Activated CD8-positive, alpha-beta memory T cell treated with anti-CD3 and anti-CD28 coated beads for 36 hours (primary cell): ENCODE measurements at regions not wholly inside any gene's neighbourhood (a gene's known extent, or its start where the extent isn't known, plus 50 kb on each side); places are given as distances from the start of the nearest gene placed in this dataset.

ENCODE experiments used
- CTCF ChIA-PET: fragments of 350-600 bp; sonication (Branson Sonifier 250); formaldehyde crosslinking; loops from one replicate; lab custom pipeline; 2021; ENCODE audit warnings: antibody characterized with exemption; lab: Charles Lee
- POLR2A ChIA-PET: fragments of 350-600 bp; sonication (Branson Sonifier 250); formaldehyde crosslinking; loops from one replicate; lab custom pipeline; 2021; ENCODE audit warnings: antibody characterized with exemption; lab: Charles Lee

DNA sequence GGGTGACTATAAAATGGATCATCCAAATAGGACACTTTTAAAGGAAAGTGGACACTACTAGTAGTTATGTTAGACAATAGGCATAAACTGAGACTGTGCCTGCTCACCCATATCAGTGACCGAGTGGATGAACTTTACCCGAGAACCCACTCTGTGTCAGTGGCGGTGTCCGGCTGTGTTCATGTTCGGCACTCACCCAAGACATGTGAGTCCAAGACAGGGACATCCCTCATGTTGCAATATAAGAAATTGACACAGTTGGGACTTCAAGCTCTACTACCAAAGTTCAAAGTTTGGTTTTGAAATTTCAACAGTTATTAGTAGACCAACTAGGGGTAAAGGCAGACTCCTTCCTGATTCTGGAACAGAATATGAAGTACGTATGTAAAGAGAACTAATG, 326.3 kb upstream of the TNP1 start:
- ChIA-PET CTCF (no interaction called here), POLR2A (no interaction called here)

DNA sequence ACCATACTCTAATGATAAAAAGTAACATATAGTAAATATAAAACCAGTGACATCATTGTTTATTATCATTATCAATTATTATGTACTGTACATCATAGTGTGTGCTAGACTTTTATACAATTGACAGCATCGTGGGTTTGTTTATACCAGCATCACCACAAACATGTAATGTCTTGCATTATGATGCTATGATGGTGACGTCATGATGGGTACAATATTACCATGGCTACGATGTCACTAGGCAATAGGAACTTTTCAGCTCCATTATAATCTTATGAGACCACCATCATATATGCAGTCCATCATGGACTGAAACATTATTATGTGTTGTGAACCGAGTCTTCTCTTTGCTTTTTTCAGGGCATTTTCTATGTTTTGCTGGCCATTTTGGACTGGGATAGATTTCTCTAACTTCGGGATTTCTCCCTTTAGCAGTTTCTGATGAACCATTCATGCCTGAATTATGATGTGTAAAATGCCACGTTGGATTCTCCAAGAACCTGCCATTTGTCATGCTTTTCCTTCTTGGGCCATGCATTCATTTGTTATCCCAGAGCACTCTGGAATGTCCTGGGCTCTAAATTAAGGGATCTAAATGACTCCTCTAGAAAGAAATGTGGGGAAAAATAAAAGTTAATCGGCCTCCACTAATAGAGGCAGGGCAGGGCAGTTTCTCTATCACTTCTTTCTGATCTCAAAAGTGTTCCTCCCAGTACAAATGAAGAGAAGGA, 325.6 kb upstream of the TNP1 start:
- POLR2A ChIA-PET: no interaction called here
- CTCF ChIA-PET: no interaction called here

DNA sequence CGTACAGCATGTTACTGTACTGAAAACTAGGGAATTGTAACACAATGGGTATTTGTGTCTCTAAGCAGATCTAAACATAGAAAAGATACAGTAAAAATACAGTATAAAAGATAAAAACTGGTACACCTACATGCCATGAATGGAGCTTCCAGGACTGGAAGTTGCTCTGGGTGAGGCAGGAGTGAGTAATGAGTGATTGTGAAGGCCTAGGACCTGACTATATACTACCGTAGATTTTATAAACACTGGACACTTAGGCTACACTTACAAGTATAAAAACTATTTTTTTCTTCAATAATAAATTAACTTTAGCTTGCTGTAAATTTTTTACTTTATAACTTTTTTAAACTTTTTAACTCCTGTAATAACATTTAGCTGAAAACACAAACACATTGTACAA, 324.4 kb upstream of the TNP1 start:
- POLR2A ChIA-PET: no interaction called here
- CTCF ChIA-PET: interaction anchor here (0.7 kb wide), 1 partner anchor 139 kb away, joined by 3 read pairs; no protein-coding TSS in a partner anchor

DNA sequence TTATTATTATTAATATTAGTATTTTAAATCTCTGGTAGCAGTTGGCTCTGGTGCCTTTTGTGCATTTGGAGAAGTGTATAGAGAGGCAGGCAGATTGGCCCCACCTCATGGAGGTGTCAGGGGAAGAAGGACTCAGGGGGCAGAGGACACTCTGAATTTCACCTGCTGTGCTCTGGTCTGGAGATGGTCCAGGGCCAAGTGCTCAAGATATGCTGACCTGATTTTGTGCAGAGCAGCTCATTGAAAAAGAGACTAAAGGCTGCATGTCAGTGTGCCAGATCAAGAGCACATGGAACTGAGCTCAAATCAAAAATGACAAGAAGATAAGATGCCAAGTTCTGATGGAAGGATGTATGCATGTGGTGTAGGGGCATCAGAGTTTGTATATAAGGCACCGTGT, 323.6 kb upstream of the TNP1 start:
- ChIA-PET POLR2A (no interaction called here), CTCF (no interaction called here)

DNA sequence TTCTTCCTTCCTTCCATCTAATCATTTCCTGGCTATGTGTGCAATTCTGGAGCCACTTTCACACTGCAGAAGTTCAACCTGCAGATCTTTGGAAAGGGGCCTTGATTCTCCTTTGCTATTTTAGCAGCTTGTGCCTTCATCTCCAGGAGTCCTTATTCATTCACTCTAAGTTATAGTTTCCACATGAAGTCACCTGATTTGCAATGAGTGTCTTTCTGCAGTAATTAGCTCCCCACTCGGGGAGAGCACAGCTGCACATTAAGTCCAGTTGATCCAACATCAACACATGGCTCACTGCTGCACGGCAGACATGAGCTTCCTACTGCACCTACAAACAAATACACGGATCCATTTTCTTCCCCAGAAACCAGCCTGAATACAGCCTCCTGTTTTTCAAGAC, 323.1 kb upstream of the TNP1 start:
- ChIA-PET CTCF (no interaction called here), POLR2A (no interaction called here)

DNA sequence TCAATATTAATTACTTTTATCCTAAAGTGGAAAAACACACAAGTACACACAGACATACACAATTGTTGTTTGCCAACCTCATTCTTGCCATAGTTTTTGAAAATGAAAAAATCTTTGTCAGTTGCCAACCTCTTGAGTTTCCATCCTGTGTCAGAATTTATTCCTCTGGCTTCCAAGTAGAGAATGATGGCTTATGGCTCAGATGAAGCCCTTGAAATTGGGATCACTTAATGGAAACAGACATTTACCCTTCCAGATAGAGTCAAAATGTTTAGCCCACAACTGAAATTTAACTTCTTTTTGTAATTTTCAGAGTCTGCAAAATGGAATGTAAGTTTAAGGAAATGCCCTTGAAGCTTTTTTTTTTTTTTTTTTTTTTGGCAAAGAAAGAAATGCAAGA, 321.6 kb upstream of the TNP1 start:
- ChIA-PET CTCF (no interaction called here), POLR2A (no interaction called here)

DNA sequence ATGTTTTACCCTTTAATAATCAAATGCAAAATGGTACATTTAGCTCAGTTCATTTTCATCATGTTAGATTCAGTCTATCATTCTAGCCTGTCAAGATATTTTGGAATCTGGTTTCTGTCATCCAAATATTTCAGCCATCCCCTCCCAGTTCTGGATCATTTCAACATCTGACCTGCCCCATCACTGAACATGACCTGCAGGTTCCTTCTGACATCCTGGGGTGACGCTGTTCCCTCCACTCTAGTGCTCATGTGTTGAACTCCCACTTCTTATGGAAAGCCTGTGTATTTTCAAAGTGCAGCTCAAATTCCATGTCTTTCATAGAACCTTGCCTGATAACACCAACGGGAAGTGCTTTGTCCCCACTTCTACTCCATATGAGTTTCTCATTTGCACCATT, 320.0 kb upstream of the TNP1 start:
- CTCF ChIA-PET: no interaction called here
- POLR2A ChIA-PET: no interaction called here

DNA sequence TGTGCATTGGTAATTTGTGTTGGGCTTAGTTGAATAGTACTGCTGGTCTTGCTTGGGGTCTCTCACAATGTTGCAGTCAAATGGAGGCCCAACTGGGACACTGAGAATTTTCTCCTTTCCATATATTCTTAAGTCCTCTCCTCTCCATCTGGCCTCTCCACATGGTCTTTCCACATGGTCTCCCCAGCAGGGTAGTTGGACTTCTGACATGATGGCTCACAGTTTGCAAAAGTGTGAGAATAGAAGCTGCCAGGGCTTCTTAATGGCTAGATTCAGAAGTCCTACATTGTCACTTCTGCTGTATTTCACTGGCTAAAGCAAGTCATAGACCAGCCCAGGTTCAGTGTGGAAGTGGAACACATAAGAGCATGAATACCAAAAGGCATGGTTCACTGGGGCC, 318.5 kb upstream of the TNP1 start:
- ChIA-PET POLR2A (no interaction called here), CTCF (no interaction called here)

DNA sequence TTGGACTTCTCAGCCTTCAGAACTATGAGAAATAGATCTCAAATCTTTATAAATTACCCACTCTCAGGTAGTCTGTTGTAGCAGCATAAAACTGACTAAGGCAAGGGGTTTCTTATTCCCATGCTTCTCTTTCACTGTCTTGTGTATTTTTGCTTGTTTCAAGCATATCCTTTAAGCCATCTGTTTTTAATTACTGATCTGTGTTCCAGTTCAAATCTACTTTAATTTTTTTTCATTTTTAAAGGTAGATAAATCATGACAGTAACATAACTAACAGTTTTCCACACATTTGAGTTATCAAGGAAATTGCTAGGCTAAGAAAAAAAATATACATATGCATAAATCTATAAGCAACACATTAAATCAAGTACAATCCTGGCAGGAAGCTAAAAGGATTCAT, 317.9 kb upstream of the TNP1 start:
- ChIA-PET CTCF (no interaction called here), POLR2A (no interaction called here)

DNA sequence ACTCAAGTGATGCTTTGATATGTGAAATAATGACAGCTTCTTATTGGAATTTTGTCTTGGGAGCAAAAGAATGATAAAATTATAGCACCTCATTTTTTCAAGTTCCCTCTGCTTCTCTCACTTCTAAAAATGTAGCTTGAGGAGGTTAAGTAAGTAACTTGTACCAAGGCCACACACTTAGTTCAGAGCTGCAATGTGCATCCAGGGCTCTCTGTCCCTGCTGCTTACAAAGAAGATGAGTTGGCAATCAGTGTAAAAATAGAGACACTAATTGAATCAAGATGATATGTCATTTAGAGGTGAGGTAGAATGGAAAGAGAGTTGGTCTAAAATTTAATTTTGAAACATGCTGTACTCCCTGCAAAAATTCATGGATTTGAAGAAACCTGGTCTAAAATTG, 312.0 kb upstream of the TNP1 start:
- ChIA-PET CTCF (interaction anchor here (0.6 kb wide), 1 partner anchor 12 kb away, joined by 6 read pairs; no protein-coding TSS in a partner anchor), POLR2A (no interaction called here)

DNA sequence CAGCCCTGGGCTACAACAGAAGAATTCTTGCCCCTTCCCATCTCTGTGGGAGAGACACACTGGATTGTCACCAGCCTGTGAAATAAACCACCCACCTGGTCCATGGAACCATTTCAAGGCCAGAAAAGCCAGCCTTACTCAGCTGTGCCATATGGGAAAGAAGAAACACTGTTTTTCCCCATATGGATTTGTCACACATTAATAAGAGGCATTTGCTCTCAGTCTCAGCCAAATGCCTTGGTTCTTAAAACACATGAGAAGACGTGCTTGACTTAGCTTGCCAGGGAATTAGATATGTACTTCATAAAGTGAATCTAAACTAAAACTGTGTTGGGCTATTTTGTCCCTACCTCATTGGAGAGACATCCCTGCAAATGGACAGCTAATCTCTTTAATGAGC, 308.6 kb upstream of the TNP1 start:
- ChIA-PET CTCF (no interaction called here), POLR2A (no interaction called here)

DNA sequence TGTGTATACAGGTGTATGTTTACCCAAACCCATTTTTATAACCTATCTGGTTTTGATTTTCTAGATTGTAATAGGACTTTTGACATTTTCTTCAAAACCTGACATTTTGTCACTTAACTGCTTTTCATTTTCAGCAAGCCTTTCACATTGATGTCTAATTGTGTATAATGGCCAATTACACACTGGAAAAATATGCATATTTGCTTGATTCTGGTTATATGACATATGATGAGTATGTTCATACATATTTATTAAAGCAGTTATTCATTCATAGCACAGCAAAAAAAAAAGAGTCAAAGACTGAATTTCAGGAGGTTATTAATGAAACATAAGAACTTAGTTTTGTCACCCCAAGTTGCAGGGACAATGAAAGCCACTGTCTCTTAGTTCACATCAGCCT, 307.7 kb upstream of the TNP1 start:
- POLR2A ChIA-PET: no interaction called here

DNA sequence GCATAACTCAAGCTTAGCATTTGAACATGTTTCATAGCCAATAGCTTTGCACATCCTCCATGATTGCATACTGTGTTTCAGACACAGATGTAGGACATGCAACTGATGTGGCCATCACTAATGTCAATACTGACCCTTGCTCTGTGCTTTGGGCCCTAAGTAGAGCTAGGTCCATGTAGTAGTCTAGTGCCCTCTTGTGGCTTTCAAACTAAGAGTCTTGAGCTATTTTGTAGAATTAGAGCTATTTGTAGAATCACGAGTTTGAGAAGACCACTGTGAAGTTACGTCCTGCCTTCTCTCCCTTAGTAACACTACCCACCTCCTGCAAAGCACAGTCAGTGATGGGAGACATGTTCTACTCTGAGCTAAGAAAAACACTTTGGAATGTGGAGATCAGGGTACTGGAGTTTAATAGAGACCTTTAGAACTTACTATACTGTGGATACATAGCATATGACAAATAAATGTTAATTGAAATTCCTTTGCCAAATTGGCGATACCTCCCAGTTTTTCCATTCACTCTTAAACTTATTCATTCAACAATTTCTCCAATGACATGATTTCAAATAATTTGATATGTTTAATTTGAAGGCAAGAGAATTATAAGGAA, 306.5 kb upstream of the TNP1 start:
- ChIA-PET POLR2A (no interaction called here), CTCF (interaction anchor here (0.7 to 1.0 kb wide), 2 partner anchors 183 to 448 kb away, joined by 3 to 4 read pairs; no protein-coding TSS in a partner anchor)

More for the DNA sequence above, 307.7 kb upstream of the TNP1 start:
- CTCF ChIA-PET: no interaction called here

DNA sequence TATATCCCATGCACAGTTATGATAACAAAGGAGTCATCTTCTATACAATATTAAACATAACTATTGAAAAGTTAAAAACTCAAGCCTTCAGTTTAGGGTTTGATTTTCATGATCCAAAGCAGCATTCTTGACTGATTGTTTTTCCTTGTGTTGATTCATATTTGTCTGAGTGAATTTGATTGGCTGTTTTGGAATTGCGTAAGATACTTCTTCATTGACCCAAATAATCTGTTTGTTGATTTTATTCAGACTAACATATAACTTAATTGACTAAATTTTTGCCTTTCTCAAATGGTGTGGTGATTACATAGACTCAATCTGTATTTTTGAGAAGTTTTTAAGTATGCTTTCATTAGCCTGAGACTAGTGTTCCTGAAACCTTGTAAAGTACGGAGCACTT, 305.7 kb upstream of the TNP1 start:
- CTCF ChIA-PET: interaction anchor here (1.0 kb wide), 1 partner anchor 183 kb away, joined by 4 read pairs; no protein-coding TSS in a partner anchor
- POLR2A ChIA-PET: no interaction called here

DNA sequence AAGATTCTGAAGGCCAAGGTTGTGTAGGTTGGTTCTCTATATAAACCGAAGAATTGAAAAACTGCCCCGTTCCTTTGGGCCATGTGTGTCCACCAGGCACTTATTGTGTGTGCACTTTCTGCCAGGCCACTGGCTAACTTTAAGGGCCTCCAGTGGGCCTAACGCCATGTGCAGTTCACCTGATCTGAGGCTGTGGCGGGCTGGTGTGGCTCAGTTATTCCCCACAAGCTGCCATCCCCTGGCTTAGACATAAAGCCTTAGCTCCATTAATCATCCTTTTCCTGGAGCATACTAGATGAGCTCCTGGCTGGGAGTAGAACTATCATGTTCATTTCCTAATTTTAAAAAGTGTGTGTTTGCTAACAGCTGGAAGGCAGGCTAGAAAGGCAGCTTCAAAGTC, 304.1 kb upstream of the TNP1 start:
- POLR2A ChIA-PET: no interaction called here
- CTCF ChIA-PET: no interaction called here

DNA sequence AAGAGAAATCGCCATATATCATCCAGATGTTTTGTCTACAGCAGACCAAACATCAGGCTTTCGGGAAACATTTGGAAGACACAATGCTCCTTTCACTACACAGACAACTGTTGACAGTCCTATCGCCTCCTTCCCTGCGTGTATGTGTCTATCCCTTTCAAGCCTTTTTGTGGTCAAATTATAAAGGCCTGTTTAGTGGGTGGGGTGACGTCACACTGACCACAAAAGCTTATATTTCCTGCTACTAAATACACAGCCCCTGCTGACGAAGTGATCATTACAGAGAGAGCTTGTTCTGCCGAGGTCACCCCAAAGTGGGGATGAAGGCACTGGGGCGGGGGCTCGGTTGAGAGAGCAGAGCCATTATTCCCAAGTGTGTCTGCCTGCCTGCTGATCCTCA, 302.7 kb upstream of the TNP1 start:
- POLR2A ChIA-PET: no interaction called here
- CTCF ChIA-PET: no interaction called here

DNA sequence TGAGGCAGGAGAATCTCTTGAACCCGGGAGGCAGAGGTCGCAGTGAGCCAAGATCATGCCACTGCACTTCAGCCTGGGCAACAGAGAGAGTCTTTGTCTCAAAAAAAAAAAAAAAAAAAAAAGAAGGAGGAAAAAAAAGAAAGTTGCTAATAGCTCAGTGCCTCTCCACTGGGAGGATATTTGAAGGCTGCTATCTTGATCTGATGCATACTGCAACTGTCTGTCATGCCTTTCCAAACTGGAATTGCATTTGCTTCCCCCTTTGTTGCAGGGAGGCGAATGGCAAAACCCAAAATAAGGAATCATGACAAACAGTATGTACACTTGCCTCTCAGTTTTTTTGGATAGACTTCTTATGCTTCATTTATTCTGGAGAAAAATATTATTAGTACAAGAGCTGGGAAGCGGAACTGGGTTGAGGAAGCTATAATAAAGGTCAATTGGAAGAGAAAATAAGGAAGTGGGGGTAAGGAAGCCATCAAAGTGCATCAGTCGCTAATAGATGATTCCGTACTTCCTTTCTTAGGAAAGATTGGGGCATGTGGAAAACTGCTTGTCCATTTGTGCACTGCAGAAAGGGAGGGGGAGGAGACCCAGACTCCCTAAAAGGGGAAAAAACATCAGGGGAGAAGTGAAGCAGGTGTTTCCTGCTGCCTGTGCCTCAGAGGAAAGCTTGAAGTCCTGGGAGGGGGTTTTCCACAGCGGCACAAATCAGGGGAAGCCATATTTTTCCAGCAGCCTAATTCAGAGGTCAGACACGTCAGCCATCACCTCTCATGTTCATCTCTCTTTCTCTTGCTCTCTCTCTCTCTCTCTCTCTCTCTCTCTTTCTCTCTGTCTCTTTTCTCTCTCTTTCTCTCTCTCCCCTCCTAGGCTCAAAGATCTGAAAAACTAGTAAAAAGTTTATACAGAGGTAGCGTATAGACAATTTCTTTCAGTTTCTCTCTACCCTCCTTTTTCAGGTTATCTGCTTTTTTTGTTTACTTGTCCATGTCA, 301.4 kb upstream of the TNP1 start:
- CTCF ChIA-PET: no interaction called here
- POLR2A ChIA-PET: no interaction called here

DNA sequence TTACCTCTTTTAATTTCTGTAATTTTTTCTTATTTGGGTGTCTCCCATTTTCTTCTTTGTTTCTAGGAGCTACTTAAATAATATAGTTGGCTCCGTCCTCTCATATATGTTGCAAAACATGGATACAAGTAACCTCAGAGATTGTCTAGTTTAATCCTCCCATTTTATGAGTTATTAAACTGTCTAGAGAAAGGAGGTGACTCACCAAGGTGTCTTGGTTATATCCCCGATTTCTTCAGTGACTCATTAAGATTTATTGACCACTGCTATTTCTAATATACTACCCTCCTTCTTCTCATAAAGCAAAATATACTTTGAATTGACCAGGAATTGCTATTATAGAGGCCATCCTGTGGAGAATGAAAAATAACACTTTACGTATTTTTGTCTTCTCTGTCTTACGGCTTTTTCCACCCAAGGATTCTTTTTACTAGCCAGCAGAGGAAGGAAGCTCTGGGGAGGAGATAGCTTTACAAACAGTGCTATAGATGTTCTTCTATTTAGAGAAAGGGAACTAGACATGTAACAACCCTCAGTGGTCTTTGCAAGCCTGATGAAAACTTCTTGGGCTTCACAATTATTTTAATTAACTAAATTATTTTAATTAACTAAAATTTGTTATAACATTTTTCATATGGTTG, 300.4 kb upstream of the TNP1 start:
- ChIA-PET POLR2A (no interaction called here), CTCF (interaction anchor here (0.7 kb wide), 1 partner anchor 11 kb away, joined by 6 read pairs; no protein-coding TSS in a partner anchor)

DNA sequence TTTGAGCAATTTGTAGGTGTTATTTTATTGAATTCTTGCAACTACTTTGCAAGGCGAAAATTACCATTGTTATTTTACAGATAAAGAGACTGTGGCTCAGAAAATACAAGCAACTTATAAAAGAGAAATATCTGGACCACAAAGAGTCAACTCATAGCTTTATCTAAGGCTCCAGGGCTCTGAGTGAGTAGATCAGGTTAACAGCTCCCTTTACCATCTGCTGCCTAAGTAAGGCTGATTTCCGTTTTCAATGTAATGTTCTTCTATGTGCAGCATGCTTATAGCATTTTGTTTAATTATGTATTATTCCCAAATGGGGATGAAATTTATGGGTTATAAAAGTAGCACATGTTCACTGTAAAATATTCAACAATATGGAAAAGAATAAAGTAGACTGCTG, 299.1 kb upstream of the TNP1 start:
- ChIA-PET CTCF (no interaction called here), POLR2A (no interaction called here)

DNA sequence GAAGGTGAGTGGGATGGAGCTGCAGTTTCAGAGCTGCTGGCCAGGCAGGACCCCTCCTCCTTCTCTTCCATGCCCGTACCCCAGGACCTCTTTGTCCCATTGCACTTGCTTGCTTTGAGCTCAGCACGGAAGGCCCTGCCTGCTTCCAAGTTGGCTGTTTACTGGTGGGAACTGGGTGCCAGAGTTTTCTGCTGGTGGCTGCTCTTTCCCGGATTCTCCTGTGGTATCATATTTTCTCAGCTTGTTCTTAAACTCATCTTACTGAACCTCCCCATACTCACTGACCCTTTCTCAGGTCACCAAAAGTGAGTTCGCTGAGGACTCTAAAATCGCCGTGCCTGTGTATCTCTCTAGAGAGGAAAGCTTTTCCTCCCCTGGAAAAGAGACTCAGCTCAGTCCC, 297.7 kb upstream of the TNP1 start:
- ChIA-PET CTCF (no interaction called here), POLR2A (no interaction called here)
